GM21526 (cell line): ENCODE measurements at regions not wholly inside any gene's neighbourhood (a gene's known extent, or its start where the extent isn't known, plus 50 kb on each side); places are given as distances from the start of the nearest gene placed in this dataset.

ENCODE experiments used
- ATAC-seq: cut with Tn5 transposase; IDR thresholded peaks from one replicate; pipeline ENCODE4 v1.9.1; 2021; ENCODE audit warnings: moderate library complexity; ENCODE audit not compliant: unreplicated experiment, low FRiP score

DNA sequence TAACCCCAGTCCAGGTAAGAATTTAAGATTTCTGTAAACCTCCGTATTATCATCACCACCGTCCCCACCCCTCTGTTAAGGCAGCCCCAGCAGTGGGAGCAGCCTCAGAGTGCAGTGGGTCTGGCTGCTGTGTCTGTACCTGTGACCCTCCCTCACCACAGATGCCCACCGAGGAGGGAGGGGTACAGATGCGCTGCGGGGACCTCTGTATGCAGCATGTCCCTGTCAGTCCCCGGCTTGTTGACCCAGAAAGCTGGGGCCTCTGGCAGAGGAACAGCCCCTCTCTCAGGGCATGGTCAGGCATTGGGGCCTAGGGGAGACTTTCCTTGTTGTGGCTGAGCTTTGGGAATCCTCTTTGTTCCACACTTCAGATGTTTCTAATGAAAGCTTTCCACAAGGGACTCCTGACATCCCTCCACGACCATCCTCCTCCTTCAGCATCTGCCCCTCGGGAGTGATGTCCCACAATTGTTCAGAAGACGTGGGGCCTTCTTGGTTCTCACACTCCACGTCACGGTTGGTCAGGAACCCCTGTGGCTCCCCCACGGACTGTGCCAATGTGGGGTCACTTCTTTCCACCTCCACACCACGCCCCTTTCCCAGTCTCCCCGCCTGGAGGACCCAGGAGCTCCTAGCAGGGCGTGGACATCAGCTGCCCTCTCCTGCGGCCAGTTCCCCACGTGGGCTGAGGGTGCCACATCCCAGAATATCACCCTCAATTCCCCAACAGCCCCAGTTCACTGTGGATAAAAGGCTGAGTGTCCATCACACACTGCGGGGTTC, 384.2 kb upstream of the MYT1L start:
- no peak for ATAC-seq

DNA sequence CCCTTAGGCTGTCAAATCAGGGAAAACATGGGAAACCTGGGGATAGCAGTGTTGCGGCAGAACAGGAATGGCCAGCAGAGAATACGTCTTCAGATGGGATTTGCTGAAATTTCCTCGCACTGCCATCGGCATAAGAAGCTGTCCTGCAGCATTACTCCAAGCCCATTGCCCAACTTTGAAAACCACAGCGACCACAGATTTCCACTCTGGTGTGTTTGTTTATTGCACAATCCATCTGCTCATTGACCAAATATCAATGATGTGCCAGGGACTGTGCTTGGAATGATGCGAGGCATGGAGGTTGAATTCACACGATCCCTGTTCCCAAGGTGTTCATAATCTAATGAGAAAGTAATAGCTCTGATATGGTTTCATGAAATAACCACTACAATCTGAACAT, 383.3 kb upstream of the MYT1L start:
- ATAC-seq, result no peak

DNA sequence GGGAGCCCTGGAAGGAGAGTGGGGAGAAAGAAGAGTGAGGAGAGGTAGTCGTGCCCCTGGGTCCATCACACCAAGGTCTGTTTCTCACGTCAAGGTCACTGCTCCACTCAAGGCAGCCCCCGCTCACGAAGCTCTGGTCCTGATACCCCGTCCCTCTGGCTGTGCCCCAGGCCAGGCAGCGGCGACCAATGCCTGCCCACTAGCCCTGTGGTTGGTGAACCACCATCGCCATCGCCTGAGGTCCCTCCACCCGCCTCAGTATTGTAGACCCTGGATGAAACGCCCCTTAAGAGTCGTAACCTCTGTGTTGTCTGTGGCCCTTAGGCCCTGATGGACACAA, 378.3 kb upstream of the MYT1L start:
- no peak for ATAC-seq

DNA sequence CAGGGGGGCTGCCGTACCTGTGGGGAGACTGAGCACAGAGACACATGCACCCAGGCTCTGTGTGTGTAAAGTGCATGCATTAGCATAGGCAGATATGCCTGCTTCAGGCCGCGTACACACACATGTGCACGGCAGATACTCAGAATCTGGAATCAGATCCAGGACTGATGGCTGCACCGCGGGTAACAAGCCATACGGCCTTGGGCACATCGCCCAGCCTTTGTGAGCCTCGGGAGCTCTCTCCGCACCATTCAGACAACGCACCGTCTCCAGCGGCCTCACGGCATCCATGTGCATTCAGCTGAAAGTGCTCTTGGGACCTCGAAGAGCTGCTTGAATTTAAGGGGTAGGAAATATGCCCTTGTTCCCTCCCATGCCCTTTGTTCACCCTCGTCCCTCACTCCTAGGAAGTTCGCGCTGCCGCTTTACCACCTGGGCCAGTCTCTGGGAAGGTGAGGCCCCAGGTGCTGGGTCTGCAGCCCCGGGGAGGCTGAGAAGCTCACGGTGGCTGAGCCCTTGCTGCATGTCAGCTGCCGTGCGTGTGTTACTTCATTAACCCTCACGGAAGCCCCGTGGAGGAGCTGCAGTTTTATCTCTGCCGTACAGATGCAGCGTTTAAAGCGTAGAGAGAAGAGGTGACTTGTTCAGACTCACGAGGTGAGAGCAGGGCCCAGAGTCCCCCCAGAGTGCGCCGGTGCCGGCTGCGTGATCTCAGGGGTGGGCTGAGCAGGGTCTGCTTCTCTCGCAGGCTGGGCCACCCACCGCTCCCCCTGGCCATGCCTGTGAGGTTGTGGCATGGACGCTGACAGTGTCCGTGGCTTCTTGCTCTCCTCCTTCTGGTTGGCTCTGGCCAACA, 377.7 kb upstream of the MYT1L start:
- ATAC-seq, result no peak

DNA sequence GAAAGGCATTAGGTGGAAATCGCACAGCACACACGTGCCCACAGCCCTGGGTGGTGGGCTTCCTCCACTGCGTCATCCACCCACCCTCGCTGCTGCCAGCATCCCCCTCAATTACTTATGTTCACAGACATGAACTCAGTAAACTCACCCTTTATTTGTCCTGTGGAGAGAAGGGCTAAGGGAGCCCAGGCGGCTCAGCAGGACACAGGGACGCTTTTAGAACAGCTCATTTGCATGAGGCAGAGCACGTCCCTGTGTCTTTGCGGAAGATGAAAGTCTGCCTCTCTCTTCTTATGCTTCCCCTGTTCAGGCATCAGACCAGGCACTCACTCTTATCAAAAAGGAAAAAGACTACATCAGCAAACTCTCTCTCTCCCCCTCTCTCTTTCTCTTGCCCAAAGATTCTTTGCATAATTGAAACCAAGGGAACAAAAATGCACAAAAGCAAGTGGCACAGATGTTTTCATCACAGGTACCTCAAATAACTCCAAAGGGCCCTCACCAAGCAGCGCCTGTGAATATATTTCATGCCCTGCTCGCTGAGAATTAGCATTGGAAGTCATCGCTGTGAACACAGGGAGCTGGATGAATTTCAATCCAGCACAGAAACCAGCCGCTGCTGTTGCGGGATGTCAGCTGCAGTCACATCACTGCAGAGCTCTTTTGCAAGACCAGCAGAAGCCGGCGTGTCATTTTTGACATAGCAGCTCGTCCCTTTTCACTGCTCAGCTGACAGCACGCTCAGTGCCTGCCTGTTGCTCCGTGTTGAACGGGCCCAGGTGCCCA, 376.3 kb upstream of the MYT1L start:
- no peak for ATAC-seq

DNA sequence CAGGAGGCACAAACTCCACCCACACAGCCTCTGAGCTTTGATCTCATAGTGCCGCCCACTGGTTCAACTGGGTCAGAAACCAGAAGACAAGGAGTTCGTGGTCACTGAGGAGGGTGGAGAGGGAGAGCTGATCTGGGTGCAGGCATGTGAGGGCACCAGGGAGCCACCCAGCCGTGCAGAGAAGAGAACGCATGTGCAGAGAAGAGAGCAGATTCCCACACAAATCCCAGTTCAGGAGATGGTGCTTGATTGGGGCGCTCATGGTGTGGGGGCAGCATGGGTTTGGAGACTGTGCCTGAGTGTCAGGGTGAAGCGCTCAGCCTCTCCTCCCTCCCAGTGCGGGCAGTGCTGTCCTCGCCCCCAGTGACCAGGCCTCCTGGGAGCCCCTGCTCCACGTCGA, 375.2 kb upstream of the MYT1L start:
- ATAC-seq, result no peak

DNA sequence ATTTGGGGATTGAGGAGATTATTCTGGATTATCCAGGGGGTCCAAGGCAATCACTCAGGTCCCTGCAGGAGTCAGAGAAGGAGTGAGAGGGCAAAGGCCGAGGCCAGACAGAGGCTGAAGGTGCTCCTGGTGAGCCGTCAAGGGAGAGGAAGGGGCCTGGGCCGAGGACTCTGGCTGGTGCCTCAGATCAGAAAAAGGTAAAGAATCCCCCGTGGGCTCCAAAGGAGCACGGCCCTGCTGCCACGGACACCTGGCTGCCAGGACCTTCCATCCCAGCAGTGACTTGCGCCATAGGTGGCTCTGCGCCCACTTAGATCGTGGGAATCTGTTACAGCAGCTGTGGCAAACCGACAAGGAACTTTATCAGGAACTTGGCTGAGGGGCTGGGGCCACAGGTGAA, 374.8 kb upstream of the MYT1L start:
- ATAC-seq, result no peak

DNA sequence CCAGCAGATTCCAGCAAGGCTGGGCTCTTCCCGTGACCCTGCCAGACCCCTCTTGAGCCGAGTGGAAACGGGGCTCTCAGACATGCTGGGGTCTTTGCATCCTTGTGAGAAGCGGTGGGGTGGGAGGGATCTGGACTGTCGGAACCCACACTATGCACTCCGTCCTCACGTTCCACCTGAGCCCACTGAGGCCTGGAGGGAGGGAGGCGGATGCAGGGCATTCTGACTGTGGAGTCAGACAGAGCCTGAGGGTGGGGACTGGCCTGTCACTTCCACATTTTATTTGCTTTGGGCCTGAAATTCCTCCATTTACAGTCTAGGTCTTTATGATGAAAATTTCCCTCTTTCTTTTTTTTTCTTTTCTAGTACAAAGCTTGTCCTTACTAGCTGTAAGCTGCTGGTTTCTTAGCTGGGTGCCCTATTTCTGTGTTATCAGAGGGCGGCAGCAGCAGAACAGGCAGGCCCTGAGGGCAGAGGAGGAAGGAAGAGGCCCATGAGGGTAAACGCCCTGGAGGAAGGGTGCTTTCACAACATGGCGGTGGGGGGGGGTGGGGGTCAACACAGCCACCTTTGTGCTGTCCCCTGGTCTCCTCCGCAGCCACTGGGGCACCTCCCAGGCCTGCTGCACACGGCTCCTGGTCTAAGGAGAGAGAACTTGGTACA, 373.5 kb upstream of the MYT1L start:
- ATAC-seq, result no peak

DNA sequence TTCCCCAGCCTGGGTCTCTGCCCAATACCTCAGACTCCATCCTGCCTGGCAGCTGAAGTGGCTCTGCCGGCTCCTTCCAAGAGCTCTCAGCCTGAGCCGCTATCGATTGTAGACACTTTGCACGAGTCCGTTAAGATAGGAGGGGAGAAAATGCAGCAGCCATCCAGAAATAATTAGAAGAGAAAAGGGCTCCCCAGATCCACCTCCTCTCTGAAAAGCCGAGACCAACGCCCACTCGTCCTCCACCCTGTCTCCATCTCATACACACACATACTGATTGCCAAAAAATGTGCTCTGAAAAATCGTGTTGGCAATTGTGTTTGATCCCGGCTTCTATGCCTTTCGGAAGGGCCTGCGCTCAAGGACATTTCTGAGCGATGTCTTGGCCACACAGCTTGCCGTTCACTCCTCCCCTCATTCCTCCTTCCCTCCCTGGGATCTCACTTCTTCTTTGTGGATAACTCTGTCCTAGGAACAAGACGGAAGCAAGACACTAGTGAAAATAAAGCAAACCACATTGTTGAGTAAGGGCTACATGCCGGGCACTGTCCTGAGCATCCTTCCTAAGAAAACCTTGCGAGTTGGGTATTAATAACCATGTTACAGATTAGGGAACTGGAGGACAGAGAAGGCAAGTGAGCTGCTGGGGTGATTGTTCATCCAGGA, 372.8 kb upstream of the MYT1L start:
- ATAC-seq, result no peak

DNA sequence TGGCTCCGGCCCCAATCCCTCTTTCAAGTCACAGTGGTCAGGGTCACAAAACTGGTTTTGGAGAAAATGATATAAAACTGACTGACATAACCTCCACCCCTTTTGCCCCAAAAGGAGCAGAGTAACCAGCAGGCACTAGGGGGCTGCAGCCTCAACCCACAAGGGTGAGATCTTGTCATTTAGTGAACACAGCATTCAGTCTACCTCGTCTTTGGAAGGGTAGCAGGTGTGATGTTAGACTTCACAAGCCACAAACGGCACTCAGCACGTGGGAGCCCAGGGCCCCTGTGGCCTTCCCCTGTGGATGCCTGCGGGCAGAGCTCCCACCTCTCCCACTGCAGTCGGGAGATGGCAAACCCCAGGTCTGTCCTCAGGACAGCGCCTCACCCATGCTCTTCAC, 372.1 kb upstream of the MYT1L start:
- no peak for ATAC-seq

DNA sequence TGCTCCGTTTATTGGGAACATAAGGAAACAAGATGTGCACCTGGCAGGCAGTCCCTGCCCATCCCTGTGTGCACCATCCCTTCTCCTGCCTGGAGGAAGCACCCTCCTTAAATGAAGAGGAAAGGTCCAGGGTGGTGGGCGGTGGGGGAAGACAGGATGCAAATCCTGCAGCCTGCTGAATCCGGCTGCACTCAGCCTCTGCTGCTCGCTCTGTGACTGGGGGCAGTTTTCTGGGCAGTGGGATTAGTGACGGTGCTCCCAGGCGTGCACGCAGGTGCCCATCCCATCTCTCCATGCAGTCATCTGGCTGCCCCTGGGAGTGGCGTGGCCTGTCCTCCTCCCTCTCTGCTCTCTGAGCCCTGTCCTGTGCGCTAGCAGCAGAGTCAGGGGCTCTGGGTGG, 371.3 kb upstream of the MYT1L start:
- ATAC-seq, result no peak

DNA sequence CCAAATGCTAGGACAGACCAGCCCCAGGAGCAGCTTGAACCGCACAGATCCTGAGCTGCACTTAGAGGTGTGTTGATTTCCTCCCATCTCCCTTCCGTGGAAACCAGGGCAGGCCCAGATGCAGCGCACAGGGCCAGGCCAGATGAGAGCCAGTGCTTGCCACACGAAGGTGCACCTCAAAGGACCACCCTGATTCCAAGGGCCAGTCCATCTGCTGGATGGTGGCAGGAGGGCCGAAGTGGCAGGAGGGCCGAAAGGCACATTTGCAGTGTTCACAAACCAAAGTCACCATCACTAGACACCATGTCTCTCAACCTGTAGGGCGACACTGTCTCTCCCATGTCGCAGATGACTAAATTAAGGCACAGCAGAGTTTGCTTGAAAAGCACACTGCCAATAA, 370.7 kb upstream of the MYT1L start:
- ATAC-seq, result no peak

DNA sequence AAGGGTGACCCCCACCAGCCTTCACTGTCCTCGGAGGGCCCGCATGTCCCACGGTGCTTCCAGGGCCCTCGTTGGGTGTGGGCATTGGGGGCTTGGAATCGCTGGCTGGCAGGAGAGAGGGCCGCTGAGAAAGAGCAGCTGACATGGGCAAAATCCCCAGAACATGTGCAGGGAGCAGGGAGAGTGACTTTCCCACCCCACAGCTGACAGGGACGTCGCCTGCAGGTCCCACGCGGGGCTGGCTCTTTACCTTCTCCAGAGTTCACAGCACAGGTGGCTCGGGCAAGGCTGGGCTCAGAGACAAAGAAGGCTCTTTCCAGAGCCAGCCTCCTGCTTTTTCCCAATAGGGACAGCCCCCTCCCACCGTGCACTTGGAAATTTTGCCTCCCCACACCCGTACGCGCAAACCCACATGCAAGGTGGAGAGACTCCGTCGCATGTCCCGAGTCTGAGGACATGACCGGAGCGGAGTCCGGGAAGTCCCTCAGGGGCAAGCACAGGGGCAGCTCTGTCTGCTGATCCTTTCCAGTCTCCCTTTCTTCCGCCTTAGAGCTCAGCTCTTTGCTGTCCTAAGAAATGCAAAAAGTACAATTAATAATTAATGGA, 370.2 kb upstream of the MYT1L start:
- ATAC-seq, result no peak

DNA sequence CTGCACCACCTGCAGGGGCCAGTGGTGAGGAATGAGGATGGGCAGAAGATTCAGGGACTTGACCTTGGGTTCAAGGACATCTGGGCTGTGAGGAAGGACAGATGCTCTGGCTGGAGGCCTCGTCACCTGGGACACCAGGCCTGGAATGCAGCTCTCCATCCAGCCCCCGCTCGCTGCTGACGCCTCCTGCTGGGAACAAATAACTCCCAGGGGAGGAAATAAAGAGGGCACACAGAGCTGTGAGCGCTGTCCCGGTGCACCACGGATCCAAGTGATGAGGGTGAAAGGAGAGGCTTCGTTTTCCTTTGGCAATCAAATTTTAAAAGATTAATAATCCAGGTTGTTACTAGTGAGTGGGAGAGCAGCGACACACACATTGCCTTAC, 368.0 kb upstream of the MYT1L start:
- ATAC-seq, result no peak

DNA sequence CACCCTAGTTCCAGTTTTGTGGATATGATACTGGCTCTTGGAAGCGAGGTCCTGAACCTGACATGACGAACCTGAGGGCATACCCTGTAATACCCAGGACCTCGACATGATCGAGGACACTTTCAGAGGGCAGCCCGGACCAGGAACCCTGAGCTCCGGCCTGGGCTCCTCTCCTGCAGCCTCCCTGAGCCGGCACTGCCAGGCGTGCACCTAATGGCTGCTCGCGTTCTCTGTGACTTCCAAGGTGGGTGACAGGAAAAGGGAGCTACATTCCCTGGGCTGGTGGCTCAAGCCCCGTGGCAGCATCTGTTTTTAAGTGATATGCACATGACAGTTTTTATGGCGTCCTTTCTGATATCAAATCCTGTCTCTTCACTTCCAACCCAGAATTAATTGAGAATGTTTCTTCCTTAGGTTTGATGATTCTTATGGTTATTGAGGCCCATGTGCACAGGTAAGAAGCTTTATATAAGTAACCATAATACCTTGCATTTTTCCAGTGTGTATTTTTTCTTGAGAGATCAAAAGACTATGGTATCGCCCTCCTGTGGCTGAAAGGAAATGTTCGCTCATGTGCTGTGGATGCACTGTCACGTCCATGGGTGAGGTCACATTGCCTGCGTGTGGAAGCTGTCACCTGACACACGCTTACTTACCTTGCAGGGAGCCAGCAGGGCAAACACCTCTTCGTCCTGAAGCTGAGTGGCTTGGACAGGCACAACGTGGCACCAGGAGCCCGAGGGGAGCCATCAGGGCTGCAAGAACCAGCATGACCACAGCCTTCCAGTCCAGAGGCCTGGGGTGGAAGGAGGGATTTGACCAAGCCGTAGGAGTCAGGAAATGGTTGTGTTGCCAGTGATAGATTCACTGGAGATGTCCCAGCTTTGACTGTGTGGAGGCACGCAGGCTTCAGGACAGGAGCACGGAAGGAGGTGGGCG, 367.4 kb upstream of the MYT1L start:
- ATAC-seq, result no peak

DNA sequence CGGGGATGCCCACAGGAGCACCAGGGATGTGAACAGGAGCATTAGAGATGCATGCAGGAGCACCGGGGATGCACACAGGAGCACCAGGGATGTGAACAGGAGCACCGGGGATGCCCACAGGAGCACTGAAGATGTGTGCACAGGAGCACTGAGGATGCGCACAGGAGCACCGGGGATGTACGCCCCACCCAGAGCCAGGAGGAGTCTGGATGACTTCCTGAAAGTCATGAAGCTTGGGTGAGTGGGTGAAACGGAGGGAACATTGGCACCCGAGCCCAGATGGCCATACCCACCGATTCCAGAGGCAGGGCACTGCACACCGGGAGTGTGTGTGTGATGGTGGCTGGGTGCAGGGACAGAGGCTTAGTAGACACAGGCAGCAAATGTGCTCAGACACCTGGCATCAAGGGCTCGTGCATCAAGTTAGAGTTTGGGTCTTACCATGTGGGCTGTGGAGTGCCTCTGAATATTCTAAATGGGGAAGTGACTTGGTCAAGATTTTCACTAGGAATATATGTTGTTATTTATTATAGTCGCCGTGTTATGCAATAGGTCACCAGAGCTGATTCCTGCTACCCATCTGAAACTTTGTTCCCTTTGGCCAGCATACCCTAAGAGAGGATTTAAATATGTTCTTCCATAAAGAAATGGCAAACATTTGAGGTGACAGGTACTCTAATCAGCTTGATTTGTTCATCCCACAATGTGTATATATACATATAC, 365.8 kb upstream of the MYT1L start:
- no peak for ATAC-seq

DNA sequence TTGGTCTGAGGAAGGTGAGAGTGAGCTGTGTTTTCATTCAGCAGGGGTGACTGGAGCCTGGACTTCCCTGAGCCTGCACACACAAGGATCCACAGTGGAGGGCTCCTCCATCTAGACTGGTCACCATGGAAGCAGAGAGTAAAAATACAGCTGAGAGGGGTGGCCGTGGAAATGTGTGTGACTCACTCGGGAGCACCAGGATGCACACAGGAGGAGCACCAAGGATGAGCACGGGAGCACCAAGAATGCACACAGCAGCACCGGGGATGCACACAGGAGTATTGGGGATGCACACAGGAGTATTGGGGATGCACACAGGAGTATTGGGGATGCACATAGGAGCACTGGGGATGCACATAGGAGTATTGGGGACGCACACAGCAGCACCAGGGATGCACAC, 365.2 kb upstream of the MYT1L start:
- ATAC-seq, result no peak

DNA sequence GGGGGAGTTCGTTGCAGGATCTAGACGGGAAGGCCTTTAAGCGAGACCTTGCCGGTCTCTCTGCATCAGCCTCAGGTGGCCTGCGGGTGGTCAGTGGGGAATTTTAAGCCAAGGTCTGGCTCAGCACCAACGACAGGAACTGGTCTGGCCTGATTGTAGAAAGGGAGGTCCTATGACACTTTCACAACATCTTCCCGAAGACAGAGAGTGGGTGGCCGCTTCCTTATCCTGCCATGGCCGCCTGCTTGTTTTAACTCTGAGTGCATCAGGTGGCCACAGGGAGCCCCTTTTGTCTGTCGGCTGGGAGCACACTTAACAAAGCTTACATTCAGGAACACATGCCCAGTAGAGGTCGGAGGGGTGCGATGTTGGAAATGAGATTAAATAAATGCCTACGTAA, 363.7 kb upstream of the MYT1L start:
- no peak for ATAC-seq
